CD4-positive, alpha-beta T cell treated with Interleukin-6 for 4 hours (primary cell): ENCODE measurements at regions not wholly inside any gene's neighbourhood (a gene's known extent, or its start where the extent isn't known, plus 50 kb on each side); places are given as distances from the start of the nearest gene placed in this dataset.
"Not testable (repeated sequence)": the region's sequence is repeated elsewhere in the genome, so short reads cannot be mapped to it uniquely, and the experiment has no call there.

Experiments
- DNase-seq: peaks from one replicate; pipeline ENCODE4 v3.0.0-alpha.2; 2020; ENCODE audit warnings: mixed read lengths

- DNase-seq: no peak
These were observed 163.9 kb downstream of the SMAD6 start for GRCh38 chr15:66865622-66866611.

DNA sequence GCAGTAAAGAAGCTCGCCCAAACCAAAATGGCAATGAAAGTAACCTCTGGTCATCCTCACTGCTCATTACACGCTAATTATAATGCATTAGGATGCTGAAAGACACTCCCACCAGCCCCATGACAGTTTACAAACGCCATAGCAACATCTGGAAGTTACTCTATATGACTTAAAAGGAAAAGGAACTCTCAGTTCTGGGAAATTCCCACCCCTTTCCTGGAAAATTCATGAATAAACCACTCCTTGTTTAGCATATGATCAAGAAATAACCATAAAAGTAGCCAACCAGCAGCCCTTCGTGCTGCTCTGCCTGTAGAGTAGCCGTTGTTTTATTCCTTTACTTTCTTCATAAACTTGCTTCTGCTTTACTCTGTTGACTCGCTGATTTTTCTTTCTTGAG, 164.6 kb downstream of the SMAD6 start:
- DNase-seq: no peak

GRCh38 chr15:66868918-66869317, 166.9 kb downstream of the SMAD6 start:
- no peak for DNase-seq

DNA sequence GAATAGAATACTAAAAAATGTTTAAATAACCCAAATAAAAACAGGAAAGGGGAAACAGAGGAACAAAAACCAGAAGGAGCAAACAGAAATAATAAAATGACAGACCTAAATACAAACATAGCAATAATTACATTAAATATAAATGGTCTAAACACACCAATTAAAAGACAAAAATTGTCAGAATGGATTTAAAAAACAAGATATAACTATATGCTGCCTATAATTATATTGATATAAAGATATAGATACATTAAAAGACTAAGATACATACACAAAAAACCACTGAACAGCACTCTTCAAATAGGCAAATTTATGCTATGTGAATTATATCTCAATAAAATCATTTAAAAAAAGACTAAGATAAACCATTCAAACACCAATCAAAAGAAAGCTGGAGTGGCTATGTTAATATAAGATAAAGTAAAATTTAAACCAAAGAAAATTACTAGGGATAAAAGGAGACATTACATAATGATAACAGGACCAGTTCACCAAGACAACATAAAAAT, 168.9 kb downstream of the SMAD6 start:
- DNase-seq: no peak

- DNase-seq: no peak
These were observed 170.4 kb downstream of the SMAD6 start for GRCh38 chr15:66872405-66872804.

- not testable (repeated sequence) for DNase-seq
These were observed 171.3 kb downstream of the SMAD6 start for GRCh38 chr15:66873331-66873730.

DNA sequence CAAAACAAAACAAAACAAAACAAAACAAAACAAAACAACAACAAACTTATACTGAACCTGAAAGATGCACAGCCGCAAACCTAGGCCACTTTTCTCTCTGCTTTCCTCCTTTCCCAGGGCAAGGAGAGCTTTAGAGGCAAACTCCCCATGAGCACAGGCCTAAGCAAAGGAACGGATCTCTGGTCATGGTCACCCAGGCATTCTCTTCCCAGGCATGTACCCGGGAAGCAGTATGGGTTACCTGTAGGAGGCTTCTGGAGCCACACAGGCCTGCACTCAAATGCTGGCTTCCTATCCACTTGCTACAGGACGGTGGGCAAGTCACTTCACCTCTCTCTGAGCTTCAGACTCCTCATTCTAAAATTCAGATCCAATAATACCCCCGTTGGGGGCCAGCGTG, 171.8 kb downstream of the SMAD6 start:
- DNase-seq: no peak

GRCh38 chr15:66875588-66876420, 173.8 kb downstream of the SMAD6 start:
- no peak for DNase-seq

- no peak for DNase-seq
These were observed 174.3 kb downstream of the SMAD6 start for GRCh38 chr15:66876421-66876730.

DNA sequence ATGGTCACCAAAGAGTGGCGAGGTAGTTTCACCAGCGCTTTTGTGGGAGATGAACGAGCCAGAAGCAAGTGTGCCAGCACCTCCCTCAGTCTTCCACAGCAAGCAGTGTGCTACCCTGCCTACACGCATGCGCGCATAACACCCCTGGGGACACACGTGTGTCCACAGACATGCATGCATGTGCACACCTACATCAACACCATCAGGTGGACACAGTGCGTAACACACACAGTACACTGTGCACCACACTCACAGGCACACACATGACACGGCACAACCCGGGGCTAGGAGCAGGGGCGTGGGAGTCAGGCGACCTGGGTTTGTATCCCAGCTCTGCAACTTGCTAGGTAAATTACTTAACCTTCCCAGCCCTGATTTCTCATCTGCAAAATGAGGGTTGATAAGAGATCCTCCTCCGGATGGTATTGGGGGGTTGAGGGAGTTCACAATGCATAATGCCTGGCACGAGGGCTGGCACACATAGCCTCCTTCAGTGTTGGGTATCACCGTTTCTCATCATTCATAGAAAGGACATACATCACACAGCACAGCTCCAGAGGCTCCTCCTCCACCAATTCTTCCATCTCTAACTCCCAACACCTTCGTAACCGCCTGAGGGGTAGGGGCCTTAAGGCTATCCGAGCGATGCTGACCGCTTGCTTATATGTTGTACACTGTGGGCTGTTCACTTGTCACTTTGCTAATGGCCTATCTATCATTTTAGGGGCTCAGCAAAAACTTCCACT, 174.9 kb downstream of the SMAD6 start:
- DNase-seq: no peak

- no peak for DNase-seq
These were observed 175.6 kb downstream of the SMAD6 start for GRCh38 chr15:66877477-66878271.

- DNase-seq: no peak
These were observed 176.7 kb downstream of the SMAD6 start for GRCh38 chr15:66878761-66879160.

GRCh38 chr15:66879531-66880368, 177.7 kb downstream of the SMAD6 start:
- no peak for DNase-seq

DNA sequence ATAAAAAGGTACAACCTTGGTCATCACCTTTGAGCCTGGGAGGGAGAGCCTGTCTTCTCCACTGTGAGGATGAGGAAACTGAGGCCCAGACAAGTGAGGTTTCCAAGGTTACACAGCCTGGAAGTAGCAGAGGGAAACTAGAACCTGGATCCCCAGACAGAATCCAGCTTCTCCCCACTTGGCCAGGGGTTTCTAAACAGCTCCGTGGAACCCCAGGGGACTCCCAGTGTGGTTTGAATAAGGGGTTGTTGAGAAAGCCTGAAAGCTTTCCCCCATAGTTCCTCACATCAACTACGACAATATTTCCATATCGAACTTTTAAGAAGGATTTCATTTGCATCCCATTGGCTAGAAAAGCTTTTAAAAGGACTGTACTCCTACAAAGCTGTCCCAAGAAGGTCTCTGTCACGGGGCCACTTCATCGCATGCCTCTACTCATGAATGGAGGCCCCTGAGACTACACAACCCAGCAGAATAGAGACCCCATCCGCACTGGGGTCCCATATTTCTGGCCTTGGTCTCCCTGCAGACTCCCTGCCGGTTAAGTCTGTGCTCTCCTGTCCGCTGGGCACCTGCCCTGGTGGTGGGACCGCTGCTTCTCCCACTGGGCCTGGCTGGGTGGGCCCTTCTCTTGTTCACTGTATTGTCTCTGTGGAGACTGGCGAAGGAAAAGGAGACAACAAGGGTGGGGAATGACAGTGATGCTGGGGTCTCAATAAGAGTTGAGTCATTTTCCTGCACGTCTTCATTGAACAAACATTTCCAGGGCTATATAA, 178.5 kb downstream of the SMAD6 start:
- DNase-seq: no peak

GRCh38 chr15:66881173-66881905, 179.3 kb downstream of the SMAD6 start:
- no peak for DNase-seq

DNA sequence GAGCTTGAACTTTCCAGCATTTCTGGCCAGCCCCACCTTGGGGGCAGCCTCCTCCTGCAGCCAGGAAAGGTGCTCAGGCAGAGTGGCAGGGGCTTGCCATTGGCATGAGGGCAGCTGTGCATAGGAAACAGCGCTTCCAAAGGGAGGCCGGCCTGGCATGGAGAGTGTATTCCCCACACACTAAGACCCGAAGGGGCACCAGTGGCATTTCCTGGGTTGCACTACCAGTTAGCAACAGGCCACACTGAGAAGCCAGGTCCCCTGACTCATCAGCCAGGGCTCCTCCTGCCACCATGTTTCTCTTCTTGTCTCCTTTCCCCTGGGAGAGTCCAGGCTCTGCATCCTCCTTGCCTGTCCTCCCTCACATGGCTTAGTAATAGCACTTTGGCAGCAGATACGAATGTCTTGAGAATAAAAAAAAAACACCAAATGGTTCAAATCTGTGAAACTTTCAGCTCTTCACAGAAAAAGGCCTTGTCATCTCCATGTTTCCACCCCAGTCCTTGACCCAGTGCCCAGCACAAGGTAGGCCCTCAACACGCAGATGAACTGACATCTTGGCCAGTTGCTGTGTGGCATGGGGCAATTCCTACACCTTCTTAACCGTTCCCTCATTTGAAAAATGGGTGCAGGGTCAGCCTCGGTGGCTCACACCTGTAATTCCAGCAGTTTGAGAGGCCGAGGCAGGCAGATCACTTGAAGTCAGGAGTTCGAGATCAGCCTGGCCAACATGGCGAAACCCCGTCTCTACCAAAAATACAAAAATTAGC, 180.4 kb downstream of the SMAD6 start:
- DNase-seq: no peak

DNA sequence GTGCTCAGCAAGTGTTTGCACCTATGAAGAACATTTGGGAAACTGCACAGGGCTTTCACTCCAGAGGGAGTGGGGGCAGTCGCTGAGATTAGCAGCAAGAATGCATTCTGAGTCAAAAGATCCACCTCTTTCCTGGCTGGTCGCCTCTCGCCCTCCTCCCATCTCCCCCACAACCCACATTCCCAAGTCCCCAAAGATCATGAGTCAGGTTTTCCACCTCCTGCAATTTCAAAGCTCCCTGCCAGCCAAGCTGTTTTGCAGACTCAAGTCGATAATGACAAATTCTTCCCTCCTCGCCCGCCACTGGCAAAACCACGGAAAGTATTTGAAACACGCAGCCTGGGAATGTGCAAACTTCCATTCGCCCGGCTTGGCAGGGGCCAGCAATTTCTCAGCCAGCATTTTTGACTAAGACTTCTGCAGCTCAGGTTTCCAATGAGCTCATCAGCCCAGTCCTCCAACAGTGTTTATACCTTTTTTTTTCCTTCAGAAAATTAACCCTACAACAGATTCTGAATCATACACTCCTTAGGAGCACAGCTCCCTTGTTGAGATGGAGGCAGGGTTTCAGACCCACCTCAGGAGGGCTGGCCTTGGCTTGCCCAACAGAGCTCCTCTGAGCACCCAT, 181.4 kb downstream of the SMAD6 start:
- DNase-seq: no peak

DNA sequence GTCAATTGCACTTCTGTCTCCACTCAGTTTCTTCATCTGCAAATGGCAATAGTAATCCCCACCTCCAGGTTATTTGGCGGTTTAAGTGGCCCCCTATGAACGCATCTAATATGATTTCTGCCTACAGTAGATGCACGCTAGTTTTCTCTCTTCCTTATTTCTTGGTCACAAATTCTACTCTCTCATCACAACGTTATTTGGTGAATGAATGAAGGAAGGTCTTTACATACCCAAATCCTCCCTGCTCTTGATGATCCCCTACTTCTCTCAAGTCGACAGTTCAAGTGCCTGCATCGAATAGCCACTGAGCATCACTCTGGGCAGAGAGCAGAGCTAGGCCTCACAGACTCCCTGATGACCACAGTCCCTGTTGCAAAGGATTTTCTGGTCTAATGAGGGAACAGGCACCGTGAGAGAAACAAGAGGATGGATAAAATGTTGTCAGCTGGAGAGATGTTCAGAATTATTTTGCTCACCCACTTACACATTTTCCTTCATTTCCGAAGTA, 181.2 kb upstream of the SMAD3 start:
- DNase-seq: no peak
